Activated CD8-positive, alpha-beta memory T cell treated with anti-CD3 and anti-CD28 coated beads, Interleukin-2, amount 10 ng/mL, durations not matched to agents 7 days and 5 days (primary cell): ENCODE measurements at regions not wholly inside any gene's neighbourhood (a gene's known extent, or its start where the extent isn't known, plus 50 kb on each side); places are given as distances from the start of the nearest gene placed in this dataset.
"Not testable (repeated sequence)": the region's sequence is repeated elsewhere in the genome, so short reads cannot be mapped to it uniquely, and the experiment has no call there.

Experiments
- ATAC-seq: fragments of 150-1000 bp; cut with Tn5 transposase; one replicate; pipeline ENCODE4 v1.10.0; 2021; ENCODE audit warnings: moderate library complexity
- CTCF ChIA-PET: fragments of 350-600 bp; sonication (Branson Sonifier 250); formaldehyde crosslinking; loops from one replicate; lab custom pipeline; 2021; ENCODE audit warnings: antibody characterized with exemption; lab: Charles Lee
- DNase-seq: peaks from one replicate; pipeline ENCODE4 v3.0.0-alpha.2; 2020
- H3K27ac Mint-ChIP-seq: one replicate; pipeline ENCODE4 v1.8.0; 2021; ENCODE audit warnings: mild to moderate bottlenecking, mixed read lengths
- H3K27me3 Mint-ChIP-seq: one replicate; pipeline ENCODE4 v1.8.0; 2021; ENCODE audit warnings: mixed read lengths
- H3K36me3 Mint-ChIP-seq: one replicate; pipeline ENCODE4 v1.8.0; 2021; ENCODE audit warnings: mild to moderate bottlenecking, mixed read lengths
- H3K4me1 Mint-ChIP-seq: one replicate; pipeline ENCODE4 v1.8.0; 2021; ENCODE audit warnings: mixed read lengths
- H3K4me3 Mint-ChIP-seq: one replicate; pipeline ENCODE4 v1.8.0; 2021; ENCODE audit warnings: mild to moderate bottlenecking, moderate library complexity, mixed read lengths
- H3K9me3 Mint-ChIP-seq: one replicate; pipeline ENCODE4 v1.8.0; 2022; ENCODE audit warnings: low read depth, mixed read lengths

DNA sequence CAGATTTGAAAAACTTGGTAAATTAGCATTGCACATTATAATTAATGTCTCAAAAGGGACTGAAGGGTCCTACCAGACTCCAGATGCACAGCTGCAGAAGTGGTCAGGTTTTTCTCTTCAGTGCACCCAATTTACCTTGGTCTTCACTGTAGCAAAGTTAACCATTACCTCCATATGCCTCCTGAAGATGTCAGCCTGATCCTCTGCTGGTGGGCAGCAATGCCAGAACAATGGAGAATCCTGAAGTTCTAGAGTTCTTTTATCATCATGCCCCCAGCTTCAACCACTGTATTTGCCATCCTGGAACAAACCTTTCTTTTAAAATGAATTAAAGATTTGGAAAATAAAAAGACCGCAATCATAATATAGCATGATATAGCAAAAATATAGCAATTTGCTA lies 1774.8 kb upstream of the CELF4 start:
- peaks cover 7% of the 10 kb centered on the region for H3K9me3 Mint-ChIP-seq
- no peaks in the 10 kb centered on the region for H3K27me3 Mint-ChIP-seq
- no peaks in the 10 kb centered on the region for H3K4me1 Mint-ChIP-seq
- ATAC-seq (no peak), DNase-seq (no peak)
- H3K36me3 Mint-ChIP-seq: no peaks in the 10 kb centered on the region
- no peak overlapping the region for H3K4me3 Mint-ChIP-seq
- CTCF ChIA-PET: no interaction called here
- no peak overlapping the region for H3K27ac Mint-ChIP-seq

DNA sequence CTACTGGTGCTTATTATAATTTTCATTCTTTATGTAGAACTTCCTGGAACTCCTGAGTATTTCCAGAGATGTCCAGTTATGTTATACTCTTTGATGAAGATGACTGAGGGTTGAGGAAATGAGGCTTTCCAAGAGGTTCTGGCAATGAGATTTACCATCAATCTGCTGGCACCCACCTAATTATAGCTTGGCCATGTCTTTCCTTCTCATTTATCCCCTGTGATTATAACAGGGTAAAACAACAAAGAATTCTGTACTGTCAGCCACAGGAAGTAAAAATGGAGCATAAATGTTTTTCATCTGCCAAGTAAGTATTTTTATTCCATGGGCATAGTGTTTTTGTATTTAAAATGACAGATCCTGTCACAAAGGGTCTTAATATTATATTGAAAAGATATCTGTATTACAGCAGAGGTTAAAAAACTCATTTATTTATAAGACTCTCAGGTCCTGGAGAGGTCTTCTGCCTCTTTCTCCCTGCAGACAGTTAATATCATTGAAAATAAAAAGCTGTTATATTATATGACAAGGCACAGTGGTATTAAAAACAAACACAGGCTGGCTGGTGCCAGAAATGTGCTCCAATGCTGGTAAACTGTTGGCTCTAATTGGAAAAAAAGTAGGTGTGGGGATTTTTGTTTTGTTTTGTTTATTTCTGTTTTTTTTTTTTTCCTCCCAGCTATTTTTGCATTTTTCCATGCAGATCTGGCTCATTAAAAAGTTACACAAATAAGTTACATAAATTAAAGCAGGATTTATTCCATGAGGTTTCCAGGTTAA lies 1764.1 kb upstream of the CELF4 start:
- ATAC-seq: no peak
- H3K36me3 Mint-ChIP-seq: no peaks in the 10 kb centered on the region
- no peak overlapping the region for H3K4me3 Mint-ChIP-seq
- H3K27me3 Mint-ChIP-seq: no peaks in the 10 kb centered on the region
- DNase-seq: no peak
- no peaks in the 10 kb centered on the region for H3K4me1 Mint-ChIP-seq
- peaks cover 6% of the 10 kb centered on the region for H3K9me3 Mint-ChIP-seq
- CTCF ChIA-PET: no interaction called here
- H3K27ac Mint-ChIP-seq: no peak overlapping the region

GRCh38 chr18:39326772-39327171 lies 1761.2 kb upstream of the CELF4 start:
- H3K27ac Mint-ChIP-seq: no peak overlapping the region
- H3K4me3 Mint-ChIP-seq: no peak overlapping the region
- no peaks in the 10 kb centered on the region for H3K27me3 Mint-ChIP-seq
- H3K36me3 Mint-ChIP-seq: no peaks in the 10 kb centered on the region
- no peaks in the 10 kb centered on the region for H3K4me1 Mint-ChIP-seq
- no peak for ATAC-seq
- no peak for DNase-seq
- CTCF ChIA-PET: no interaction called here
- peaks cover 5% of the 10 kb centered on the region for H3K9me3 Mint-ChIP-seq

GRCh38 chr18:39325973-39326372 lies 1760.4 kb upstream of the CELF4 start:
- Mint-ChIP-seq H3K4me1 (no peaks in the 10 kb centered on the region), H3K9me3 (peaks cover 3% of the 10 kb centered on the region), H3K36me3 (no peaks in the 10 kb centered on the region), H3K27ac (no peak overlapping the region), H3K27me3 (no peaks in the 10 kb centered on the region), H3K4me3 (no peak overlapping the region)
- ATAC-seq (no peak), DNase-seq (no peak)
- CTCF ChIA-PET: no interaction called here

DNA sequence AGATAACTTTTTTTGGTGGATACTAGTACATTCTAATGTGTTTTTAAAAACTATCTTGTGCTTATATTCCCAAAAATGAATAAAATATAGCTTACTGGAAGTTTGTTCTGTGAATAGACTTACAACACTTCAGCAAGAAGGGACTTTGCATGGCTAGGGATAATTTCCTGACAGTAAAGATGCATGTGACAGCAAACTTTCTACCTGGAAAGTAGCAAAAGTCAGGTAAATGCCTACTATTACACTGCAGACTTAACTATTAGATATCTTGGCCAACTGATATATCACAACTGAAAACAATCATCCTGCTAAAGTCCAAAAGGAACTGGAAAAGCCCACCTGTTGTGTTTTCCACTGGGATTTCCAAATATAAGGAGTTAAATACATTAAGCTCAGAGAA lies 1753.5 kb upstream of the CELF4 start:
- Mint-ChIP-seq H3K27me3 (no peaks in the 10 kb centered on the region), H3K9me3 (peaks cover 2% of the 10 kb centered on the region), H3K4me3 (no peak overlapping the region), H3K4me1 (no peaks in the 10 kb centered on the region), H3K36me3 (no peaks in the 10 kb centered on the region), H3K27ac (no peak overlapping the region)
- ATAC-seq (no peak), DNase-seq (no peak)
- CTCF ChIA-PET: no interaction called here

DNA sequence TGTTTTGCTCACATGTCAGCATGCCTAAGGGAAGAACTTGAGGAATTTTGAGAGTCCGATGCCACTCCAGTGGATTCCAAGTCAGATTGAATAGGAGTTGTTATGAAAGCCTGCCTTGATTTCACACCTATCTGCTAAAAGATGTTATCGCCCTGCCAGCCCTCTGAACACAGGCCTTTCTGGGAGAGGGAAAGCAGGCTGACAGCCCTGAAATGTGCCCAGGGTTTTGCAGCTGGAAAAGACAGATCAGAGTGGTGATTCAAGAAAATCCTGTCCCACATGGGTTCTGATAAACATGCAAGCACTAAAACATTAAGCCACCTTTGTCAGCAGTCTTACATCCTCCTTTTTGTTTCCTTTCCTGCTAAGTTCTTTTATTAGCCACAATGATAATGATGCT lies 1752.9 kb upstream of the CELF4 start:
- Mint-ChIP-seq H3K4me1 (no peaks in the 10 kb centered on the region), H3K9me3 (peaks cover 6% of the 10 kb centered on the region), H3K4me3 (no peak overlapping the region), H3K27ac (no peak overlapping the region), H3K27me3 (no peaks in the 10 kb centered on the region), H3K36me3 (no peaks in the 10 kb centered on the region)
- CTCF ChIA-PET: no interaction called here
- DNase-seq (no peak), ATAC-seq (no peak)

DNA sequence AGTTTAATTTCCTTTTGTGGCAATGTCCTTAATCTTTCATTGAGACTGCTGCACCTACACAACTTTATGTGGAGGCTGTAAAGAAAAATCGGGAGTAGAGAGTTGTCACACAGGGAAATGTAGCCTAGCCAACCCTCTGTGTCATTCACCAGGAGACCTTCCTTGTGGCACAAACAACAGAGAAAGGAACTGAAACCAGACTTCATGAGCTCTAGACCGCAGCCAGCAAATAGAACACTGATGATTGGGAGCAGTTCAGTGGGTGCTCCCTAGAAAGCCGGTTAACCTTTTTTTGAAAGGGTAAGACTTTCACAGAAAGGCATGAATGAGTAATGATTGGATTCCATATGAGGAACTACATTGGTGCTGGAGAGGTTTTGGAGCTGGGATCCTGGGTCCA lies 1752.4 kb upstream of the CELF4 start:
- DNase-seq (no peak), ATAC-seq (no peak)
- Mint-ChIP-seq H3K4me1 (no peaks in the 10 kb centered on the region), H3K9me3 (peaks cover 4% of the 10 kb centered on the region), H3K27me3 (no peaks in the 10 kb centered on the region), H3K36me3 (no peaks in the 10 kb centered on the region), H3K27ac (no peak overlapping the region), H3K4me3 (no peak overlapping the region)
- CTCF ChIA-PET: no interaction called here

- Mint-ChIP-seq H3K27ac (no peak overlapping the region), H3K27me3 (no peaks in the 10 kb centered on the region), H3K4me1 (no peaks in the 10 kb centered on the region), H3K36me3 (no peaks in the 10 kb centered on the region), H3K4me3 (no peak overlapping the region), H3K9me3 (peaks cover 10% of the 10 kb centered on the region)
- ATAC-seq (no peak), DNase-seq (no peak)
- CTCF ChIA-PET: no interaction called here
Measured at GRCh38 chr18:39314595-39314994, 1749.0 kb upstream of the CELF4 start.

GRCh38 chr18:39313992-39314391 lies 1748.4 kb upstream of the CELF4 start:
- peaks cover 10% of the 10 kb centered on the region for H3K9me3 Mint-ChIP-seq
- no peaks in the 10 kb centered on the region for H3K36me3 Mint-ChIP-seq
- no peak overlapping the region for H3K27ac Mint-ChIP-seq
- no peaks in the 10 kb centered on the region for H3K4me1 Mint-ChIP-seq
- no peak for ATAC-seq
- CTCF ChIA-PET: no interaction called here
- H3K4me3 Mint-ChIP-seq: no peak overlapping the region
- DNase-seq: no peak
- H3K27me3 Mint-ChIP-seq: no peaks in the 10 kb centered on the region

DNA sequence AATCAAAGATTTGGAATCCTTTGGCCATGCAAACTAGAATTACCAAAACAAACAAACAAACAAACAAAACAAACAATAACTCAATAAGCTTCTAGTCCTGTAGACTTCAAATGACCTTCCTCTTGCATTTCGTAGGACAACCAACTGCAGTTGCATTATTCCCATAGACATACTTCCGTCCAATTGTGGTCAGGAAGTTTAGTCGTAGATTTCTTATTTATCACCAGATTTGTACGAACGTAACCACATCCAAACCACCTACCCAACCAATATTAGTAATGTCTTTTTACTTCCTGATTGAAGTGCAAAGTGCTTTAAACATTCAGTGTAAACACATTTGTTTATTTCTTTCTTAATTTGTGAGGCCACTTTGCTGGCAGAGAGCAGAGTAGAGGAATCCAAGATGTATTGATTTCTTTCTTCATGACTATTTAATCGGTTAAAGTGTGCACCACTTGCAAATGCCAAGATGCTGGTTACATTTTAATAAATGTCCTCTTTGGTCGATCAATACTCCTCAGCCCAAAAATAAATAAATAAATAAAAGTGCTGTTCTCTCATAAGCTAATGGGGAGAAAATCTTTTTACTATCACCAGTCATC lies 1745.6 kb upstream of the CELF4 start:
- H3K36me3 Mint-ChIP-seq: no peaks in the 10 kb centered on the region
- no peak overlapping the region for H3K27ac Mint-ChIP-seq
- DNase-seq (no peak), ATAC-seq (no peak)
- CTCF ChIA-PET: no interaction called here
- no peak overlapping the region for H3K4me3 Mint-ChIP-seq
- no peaks in the 10 kb centered on the region for H3K4me1 Mint-ChIP-seq
- peaks cover 12% of the 10 kb centered on the region for H3K9me3 Mint-ChIP-seq
- H3K27me3 Mint-ChIP-seq: no peaks in the 10 kb centered on the region

GRCh38 chr18:39308931-39309521 lies 1743.4 kb upstream of the CELF4 start:
- CTCF ChIA-PET, H3K4me1 Mint-ChIP-seq, H3K36me3 Mint-ChIP-seq, H3K4me3 Mint-ChIP-seq, H3K27ac Mint-ChIP-seq, H3K27me3 Mint-ChIP-seq, DNase-seq, ATAC-seq: not testable (repeated sequence)
- H3K9me3 Mint-ChIP-seq: peaks cover 12% of the 10 kb centered on the region

DNA sequence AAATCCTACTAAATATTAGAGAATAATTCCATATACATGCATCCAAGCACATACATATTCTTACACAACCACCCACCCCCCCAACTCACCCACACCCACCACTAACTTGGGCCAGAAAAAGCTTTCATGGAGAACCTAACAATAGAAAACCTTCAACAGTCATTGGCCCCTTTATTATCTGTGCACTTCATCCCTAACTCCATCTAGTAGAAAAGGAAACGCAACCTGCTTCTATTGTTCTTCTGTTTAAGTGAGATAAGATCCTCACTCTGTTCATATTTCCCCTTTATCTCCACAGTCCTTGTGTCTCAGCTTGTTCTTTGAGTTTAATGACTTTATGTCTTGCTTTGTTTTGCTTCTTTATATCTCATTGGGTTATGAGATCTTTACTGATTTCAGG lies 1740.2 kb upstream of the CELF4 start:
- H3K4me3 Mint-ChIP-seq: no peak overlapping the region
- no peaks in the 10 kb centered on the region for H3K27me3 Mint-ChIP-seq
- no peak overlapping the region for H3K27ac Mint-ChIP-seq
- H3K4me1 Mint-ChIP-seq: no peaks in the 10 kb centered on the region
- ATAC-seq: no peak
- H3K9me3 Mint-ChIP-seq: peaks cover 8% of the 10 kb centered on the region
- no peak for DNase-seq
- no peaks in the 10 kb centered on the region for H3K36me3 Mint-ChIP-seq
- CTCF ChIA-PET: no interaction called here

GRCh38 chr18:39302481-39302880 lies 1736.9 kb upstream of the CELF4 start:
- no peak overlapping the region for H3K4me3 Mint-ChIP-seq
- H3K27me3 Mint-ChIP-seq: no peaks in the 10 kb centered on the region
- no peak for DNase-seq
- peaks cover 2% of the 10 kb centered on the region for H3K9me3 Mint-ChIP-seq
- H3K27ac Mint-ChIP-seq: no peak overlapping the region
- CTCF ChIA-PET: no interaction called here
- H3K36me3 Mint-ChIP-seq: no peaks in the 10 kb centered on the region
- no peak for ATAC-seq
- H3K4me1 Mint-ChIP-seq: no peaks in the 10 kb centered on the region

DNA sequence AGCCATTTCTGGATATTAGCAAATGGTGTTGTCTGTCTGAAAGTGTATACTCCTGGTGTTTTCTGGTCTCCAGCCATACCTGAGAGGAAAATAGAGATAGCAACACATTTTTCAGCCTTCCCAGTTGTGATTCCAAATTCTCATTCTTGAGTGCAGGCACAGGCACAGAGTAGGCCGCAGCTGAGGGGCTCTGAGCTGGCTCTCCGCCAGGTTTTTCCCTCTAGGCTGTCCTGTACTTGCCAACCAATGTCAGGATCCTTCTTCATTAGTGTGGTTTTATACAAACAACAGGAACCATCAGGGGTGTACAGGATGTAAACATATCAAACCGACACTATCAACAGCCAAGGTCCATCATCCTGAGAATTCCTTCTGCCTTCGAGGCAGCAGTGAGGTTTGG lies 1733.6 kb upstream of the CELF4 start:
- Mint-ChIP-seq H3K9me3 (peaks cover 8% of the 10 kb centered on the region), H3K27ac (no peak overlapping the region), H3K4me1 (no peaks in the 10 kb centered on the region), H3K36me3 (no peaks in the 10 kb centered on the region), H3K27me3 (no peaks in the 10 kb centered on the region), H3K4me3 (no peak overlapping the region)
- CTCF ChIA-PET: no interaction called here
- no peak for ATAC-seq
- DNase-seq: no peak
